ENCODE measurements at regions not wholly inside any gene's neighbourhood (a gene's known extent, or its start where the extent isn't known, plus 50 kb on each side); places are given as distances from the start of the nearest gene placed in this dataset.

- TF ChIP-seq CTCF (IDR thresholded peaks at IDR 0.05 in 4 of 5, conservative IDR thresholded peaks at IDR 0.05 in 1 of 5) (no peak), POLR2A (IDR thresholded peaks at IDR 0.05) (no peak)
Measured at GRCh38 chr4:34289489-34289888, 1954.8 kb downstream of the ARAP2 start.
